ENCODE measurements at regions not wholly inside any gene's neighbourhood (a gene's known extent, or its start where the extent isn't known, plus 50 kb on each side); places are given as distances from the start of the nearest gene placed in this dataset.

GRCh38 chr4:151567056-151567455 lies 158.1 kb downstream of the FHIP1A start:
- TF ChIP-seq REST (IDR thresholded peaks at IDR 0.05) (no peak), ZBTB33 (IDR thresholded peaks at IDR 0.05) (no peak), TAF1 (conservative IDR thresholded peaks at IDR 0.05) (no peak), CTCF (IDR thresholded peaks at IDR 0.05; ENCODE audit: low read depth, low read length, missing input control) (no peak), GABPA (IDR thresholded peaks at IDR 0.05 in 1 of 2, conservative IDR thresholded peaks at IDR 0.05 in 1 of 2) (no peak), EGR1 (IDR thresholded peaks at IDR 0.05; ENCODE audit: low read depth in 2 of 2) (no peak), RAD21 (IDR thresholded peaks at IDR 0.05) (no peak), HNF4A (conservative IDR thresholded peaks at IDR 0.05) (no peak)
